NB4 (cell line): ENCODE measurements at regions not wholly inside any gene's neighbourhood (a gene's known extent, or its start where the extent isn't known, plus 50 kb on each side); places are given as distances from the start of the nearest gene placed in this dataset.

Source experiments
- POLR2A ChIP-seq: IDR thresholded peaks from 2 replicates; pipeline ENCODE4 v1.6.1; 2011; ENCODE audit warnings: mild to moderate bottlenecking; ENCODE audit not compliant: insufficient read length; ENCODE audit errors: extremely low read depth
- TF ChIP-seq, protein P1 (sequence below): IDR thresholded peaks from one replicate; pipeline ENCODE4 v1.5.1; 2012; ENCODE audit warnings: low read depth, low read length
- TF ChIP-seq, protein P2 (sequence below): IDR thresholded peaks from 2 replicates; pipeline ENCODE4 v1.6.1; 2011; ENCODE audit warnings: low read depth, low read length

DNA sequence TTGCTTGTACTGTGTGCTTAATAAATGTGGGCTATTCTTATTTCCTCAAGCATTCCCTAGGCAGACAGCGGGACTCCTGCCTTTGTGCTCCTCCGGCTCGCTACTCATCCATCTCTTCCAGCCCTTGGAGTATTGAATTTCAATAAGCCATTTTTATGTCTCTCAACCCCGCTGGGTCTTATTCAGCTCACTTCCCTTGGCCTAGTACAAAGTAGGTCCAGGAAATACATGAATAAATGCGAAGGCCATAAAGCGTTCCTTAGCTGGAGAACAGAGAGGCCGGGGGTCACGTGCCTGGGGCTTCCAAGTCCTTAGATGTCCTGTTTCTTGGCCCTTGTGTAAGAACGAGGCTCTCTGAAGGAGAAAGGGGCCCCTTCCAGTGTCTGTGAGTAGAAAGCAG, 236.7 kb upstream of the ASIC2 start:
- TF ChIP-seq, protein P1, sequence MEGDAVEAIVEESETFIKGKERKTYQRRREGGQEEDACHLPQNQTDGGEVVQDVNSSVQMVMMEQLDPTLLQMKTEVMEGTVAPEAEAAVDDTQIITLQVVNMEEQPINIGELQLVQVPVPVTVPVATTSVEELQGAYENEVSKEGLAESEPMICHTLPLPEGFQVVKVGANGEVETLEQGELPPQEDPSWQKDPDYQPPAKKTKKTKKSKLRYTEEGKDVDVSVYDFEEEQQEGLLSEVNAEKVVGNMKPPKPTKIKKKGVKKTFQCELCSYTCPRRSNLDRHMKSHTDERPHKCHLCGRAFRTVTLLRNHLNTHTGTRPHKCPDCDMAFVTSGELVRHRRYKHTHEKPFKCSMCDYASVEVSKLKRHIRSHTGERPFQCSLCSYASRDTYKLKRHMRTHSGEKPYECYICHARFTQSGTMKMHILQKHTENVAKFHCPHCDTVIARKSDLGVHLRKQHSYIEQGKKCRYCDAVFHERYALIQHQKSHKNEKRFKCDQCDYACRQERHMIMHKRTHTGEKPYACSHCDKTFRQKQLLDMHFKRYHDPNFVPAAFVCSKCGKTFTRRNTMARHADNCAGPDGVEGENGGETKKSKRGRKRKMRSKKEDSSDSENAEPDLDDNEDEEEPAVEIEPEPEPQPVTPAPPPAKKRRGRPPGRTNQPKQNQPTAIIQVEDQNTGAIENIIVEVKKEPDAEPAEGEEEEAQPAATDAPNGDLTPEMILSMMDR, result no peak
- no peak for TF ChIP-seq POLR2A
- TF ChIP-seq, protein P2, sequence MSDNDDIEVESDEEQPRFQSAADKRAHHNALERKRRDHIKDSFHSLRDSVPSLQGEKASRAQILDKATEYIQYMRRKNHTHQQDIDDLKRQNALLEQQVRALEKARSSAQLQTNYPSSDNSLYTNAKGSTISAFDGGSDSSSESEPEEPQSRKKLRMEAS, result no peak
